B cell (primary cell): ENCODE measurements at regions not wholly inside any gene's neighbourhood (a gene's known extent, or its start where the extent isn't known, plus 50 kb on each side); places are given as distances from the start of the nearest gene placed in this dataset.

Experiments used
- CTCF ChIP-seq: fragments of 200-600 bp; IDR thresholded peaks from one replicate; pipeline ENCODE4 v1.8.0; 2022; ENCODE audit warnings: antibody characterized with exemption, mild to moderate bottlenecking
- EZH2 ChIP-seq: IDR thresholded peaks from 2 replicates; pipeline ENCODE4 v1.6.1; 2012; ENCODE audit warnings: borderline replicate concordance, low read depth, mild to moderate bottlenecking, moderate library complexity, low read length; ENCODE audit not compliant: insufficient read depth, poor library complexity, severe bottlenecking

GRCh38 chr6:118709859-118710350, 58.5 kb upstream of the CEP85L start:
- TF ChIP-seq CTCF (no peak), EZH2 (no peak)
